SU-DHL-6 (cell line): ENCODE measurements at regions not wholly inside any gene's neighbourhood (a gene's known extent, or its start where the extent isn't known, plus 50 kb on each side); places are given as distances from the start of the nearest gene placed in this dataset.

Experiments
- EZH2phosphoT487 ChIP-seq: fragments of 200-600 bp; sonication (generic), shearing (Covaris generic); conservative IDR thresholded peaks from 2 replicates; pipeline ENCODE4 v1.6.1; 2018; ENCODE audit warnings: mild to moderate bottlenecking, antibody characterized with exemption, low read length, moderate library complexity, mixed read lengths
- TF ChIP-seq, protein P1 (sequence below): fragments of 200-600 bp; sonication (generic); IDR thresholded peaks from one replicate; pipeline ENCODE4 v1.5.1; 2017; ENCODE audit warnings: antibody characterized with exemption, mild to moderate bottlenecking, low read length, moderate library complexity; ENCODE audit not compliant: insufficient read depth, poor library complexity, severe bottlenecking

DNA sequence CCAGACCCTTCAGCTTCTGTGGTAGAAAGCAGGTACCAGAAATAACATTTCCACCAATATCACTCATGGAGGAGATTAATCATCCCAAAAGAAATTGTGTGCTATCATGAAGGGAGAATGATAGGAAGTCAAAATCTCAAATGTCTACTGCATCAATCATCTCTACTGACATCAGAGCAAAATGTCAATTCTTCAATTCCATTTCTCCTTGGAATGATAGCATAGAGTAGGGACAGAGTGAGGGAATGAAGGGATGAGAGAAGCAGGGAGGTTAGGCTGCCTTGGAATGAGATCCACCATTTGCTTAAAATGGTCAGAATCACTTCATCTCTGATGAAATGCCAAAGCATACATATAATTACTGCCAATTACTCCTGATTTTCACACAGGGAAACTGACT, 371.8 kb upstream of the ACVR2A start:
- TF ChIP-seq, protein P1, sequence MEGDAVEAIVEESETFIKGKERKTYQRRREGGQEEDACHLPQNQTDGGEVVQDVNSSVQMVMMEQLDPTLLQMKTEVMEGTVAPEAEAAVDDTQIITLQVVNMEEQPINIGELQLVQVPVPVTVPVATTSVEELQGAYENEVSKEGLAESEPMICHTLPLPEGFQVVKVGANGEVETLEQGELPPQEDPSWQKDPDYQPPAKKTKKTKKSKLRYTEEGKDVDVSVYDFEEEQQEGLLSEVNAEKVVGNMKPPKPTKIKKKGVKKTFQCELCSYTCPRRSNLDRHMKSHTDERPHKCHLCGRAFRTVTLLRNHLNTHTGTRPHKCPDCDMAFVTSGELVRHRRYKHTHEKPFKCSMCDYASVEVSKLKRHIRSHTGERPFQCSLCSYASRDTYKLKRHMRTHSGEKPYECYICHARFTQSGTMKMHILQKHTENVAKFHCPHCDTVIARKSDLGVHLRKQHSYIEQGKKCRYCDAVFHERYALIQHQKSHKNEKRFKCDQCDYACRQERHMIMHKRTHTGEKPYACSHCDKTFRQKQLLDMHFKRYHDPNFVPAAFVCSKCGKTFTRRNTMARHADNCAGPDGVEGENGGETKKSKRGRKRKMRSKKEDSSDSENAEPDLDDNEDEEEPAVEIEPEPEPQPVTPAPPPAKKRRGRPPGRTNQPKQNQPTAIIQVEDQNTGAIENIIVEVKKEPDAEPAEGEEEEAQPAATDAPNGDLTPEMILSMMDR = no peak
- TF ChIP-seq EZH2phosphoT487 = no peak
